ENCODE measurements at regions not wholly inside any gene's neighbourhood (a gene's known extent, or its start where the extent isn't known, plus 50 kb on each side); places are given as distances from the start of the nearest gene placed in this dataset.

GRCh38 chr18:34598120-34598635 is 111.9 kb upstream of the DTNA start:
- DNase-seq: no peak

- DNase-seq: no peak
These were observed 109.9 kb upstream of the DTNA start for GRCh38 chr18:34600158-34600557.

GRCh38 chr18:34600874-34601656 is 109.0 kb upstream of the DTNA start:
- no peak for DNase-seq

GRCh38 chr18:34604591-34604990 is 105.5 kb upstream of the DTNA start:
- DNase-seq: peak; percentile 25

- DNase-seq: no peak
These were observed 103.2 kb upstream of the DTNA start for GRCh38 chr18:34606851-34607250.

- no peak for DNase-seq
These were observed 102.0 kb upstream of the DTNA start for GRCh38 chr18:34608064-34608463.

- no peak for DNase-seq
These were observed 100.0 kb upstream of the DTNA start for GRCh38 chr18:34609986-34610648.

- DNase-seq: no peak
These were observed 98.2 kb upstream of the DTNA start for GRCh38 chr18:34611904-34612303.

- no peak for DNase-seq
These were observed 89.7 kb upstream of the DTNA start for GRCh38 chr18:34620258-34620861.

GRCh38 chr18:34623557-34623956 is 86.5 kb upstream of the DTNA start:
- no peak for DNase-seq

GRCh38 chr18:34624551-34624950 is 85.5 kb upstream of the DTNA start:
- no peak for DNase-seq

GRCh38 chr18:34626404-34627136 is 83.5 kb upstream of the DTNA start:
- no peak for DNase-seq

- DNase-seq: no peak
These were observed 82.8 kb upstream of the DTNA start for GRCh38 chr18:34627137-34627920.

GRCh38 chr18:34631093-34631966 is 78.8 kb upstream of the DTNA start:
- DNase-seq: peak; percentile 10

- no peak for DNase-seq
These were observed 77.8 kb upstream of the DTNA start for GRCh38 chr18:34632321-34632720.

GRCh38 chr18:34633368-34633767 is 76.7 kb upstream of the DTNA start:
- no peak for DNase-seq

GRCh38 chr18:34637094-34637801 is 72.8 kb upstream of the DTNA start:
- DNase-seq: no peak

- DNase-seq: no peak
These were observed 70.4 kb upstream of the DTNA start for GRCh38 chr18:34639687-34640086.

- no peak for DNase-seq
These were observed 69.8 kb upstream of the DTNA start for GRCh38 chr18:34640276-34640675.

- peak; percentile 24 for DNase-seq
These were observed 66.1 kb upstream of the DTNA start for GRCh38 chr18:34643989-34644388.

- peak; percentile 21 for DNase-seq
These were observed 62.8 kb upstream of the DTNA start for GRCh38 chr18:34647251-34647650.
